ENCODE measurements at regions not wholly inside any gene's neighbourhood (a gene's known extent, or its start where the extent isn't known, plus 50 kb on each side); places are given as distances from the start of the nearest gene placed in this dataset.
"Not testable (repeated sequence)": the region's sequence is repeated elsewhere in the genome, so short reads cannot be mapped to it uniquely, and the experiment has no call there.

GRCh38 chr3:87793337-87793877 is 265.4 kb downstream of the CGGBP1 start:
- no peak for DNase-seq (ENCODE audit: low spot score)

- DNase-seq (ENCODE audit: low spot score): no peak
These were observed 266.1 kb downstream of the CGGBP1 start, which contains the start of gene HTR1F for GRCh38 chr3:87792534-87793336. TSS of gene HTR1F (plus strand) at chr3:87792706.

- DNase-seq (ENCODE audit: low spot score): no peak
These were observed 266.6 kb downstream of the CGGBP1 start for GRCh38 chr3:87792198-87792533.

GRCh38 chr3:87791248-87792027 is 267.4 kb downstream of the CGGBP1 start:
- no peak for DNase-seq (ENCODE audit: low spot score)

GRCh38 chr3:87789049-87789448 is 269.8 kb downstream of the CGGBP1 start:
- DNase-seq (ENCODE audit: low spot score): not testable (repeated sequence)

GRCh38 chr3:87788516-87788915 is 270.3 kb downstream of the CGGBP1 start:
- no peak for DNase-seq (ENCODE audit: low spot score)

GRCh38 chr3:87780811-87781210 is 278.0 kb downstream of the CGGBP1 start:
- no peak for DNase-seq (ENCODE audit: low spot score)

GRCh38 chr3:87778876-87779275 is 279.9 kb downstream of the CGGBP1 start:
- DNase-seq (ENCODE audit: low spot score): no peak

- no peak for DNase-seq (ENCODE audit: low spot score)
These were observed 287.2 kb downstream of the CGGBP1 start for GRCh38 chr3:87771337-87772192.

GRCh38 chr3:87766721-87767120 is 292.1 kb downstream of the CGGBP1 start:
- DNase-seq (ENCODE audit: low spot score): no peak

- DNase-seq (ENCODE audit: low spot score): no peak
These were observed 293.5 kb downstream of the CGGBP1 start for GRCh38 chr3:87765256-87765655.

GRCh38 chr3:87761795-87762194 is 297.0 kb downstream of the CGGBP1 start:
- no peak for DNase-seq (ENCODE audit: low spot score)

- no peak for DNase-seq (ENCODE audit: low spot score)
These were observed 297.5 kb downstream of the CGGBP1 start for GRCh38 chr3:87761341-87761740.

- DNase-seq (ENCODE audit: low spot score): no peak
These were observed 302.2 kb downstream of the CGGBP1 start for GRCh38 chr3:87756616-87757015.

GRCh38 chr3:87755852-87756251 is 303.0 kb downstream of the CGGBP1 start:
- no peak for DNase-seq (ENCODE audit: low spot score)

GRCh38 chr3:87742250-87742649 is 316.6 kb downstream of the CGGBP1 start:
- DNase-seq (ENCODE audit: low spot score): no peak

GRCh38 chr3:87740894-87741293 is 317.9 kb downstream of the CGGBP1 start:
- DNase-seq (ENCODE audit: low spot score): not testable (repeated sequence)

GRCh38 chr3:87737817-87738216 is 321.0 kb downstream of the CGGBP1 start:
- not testable (repeated sequence) for DNase-seq (ENCODE audit: low spot score)

- DNase-seq (ENCODE audit: low spot score): no peak
These were observed 325.0 kb downstream of the CGGBP1 start for GRCh38 chr3:87733671-87734367.

- no peak for DNase-seq (ENCODE audit: low spot score)
These were observed 326.5 kb downstream of the CGGBP1 start for GRCh38 chr3:87732294-87732693.

GRCh38 chr3:87727783-87728182 is 331.0 kb downstream of the CGGBP1 start:
- DNase-seq (ENCODE audit: low spot score): no peak
